A549 (cell line): ENCODE measurements at regions not wholly inside any gene's neighbourhood (a gene's known extent, or its start where the extent isn't known, plus 50 kb on each side); places are given as distances from the start of the nearest gene placed in this dataset.

Source experiments
- ATAC-seq, 2 experiments: fragments of 200-7000 bp in 1 of 2; fragments of >200 bp in 1 of 2; cut with Nextera tagmentation in 1 of 2; cut with Tn5 transposase in 1 of 2; 3 replicates each; pipeline versions ENCODE4 v1.8.0 to v1.9.1; 2018 to 2020; ENCODE audit warnings: mild to moderate bottlenecking in 1 of 2, moderate library complexity in 1 of 2
- CTCF ChIA-PET: fragments of 300-600 bp; sonication (Branson Sonifier 250); formaldehyde crosslinking; extraction: SDS; loops from one replicate; lab custom pipeline; 2021; ENCODE audit warnings: antibody characterized with exemption, inconsistent platforms; lab: Yijun Ruan, JAX
- POLR2A ChIA-PET: fragments of 350-600 bp; formaldehyde crosslinking; extraction: SDS; loops from one replicate; lab custom pipeline; 2021; ENCODE audit warnings: antibody characterized with exemption, inconsistent platforms; lab: Yijun Ruan, JAX
- DNase-seq, 2 experiments: peaks; one replicate each; pipeline versions ENCODE4 v3.0.0 to v3.0.0-alpha.2; 2011 to 2016; ENCODE audit warnings: low read depth in 1 of 2, low spot score in 1 of 2
- FAIRE-seq: peaks from 2 replicates; lab custom pipeline; 2011; peaks lifted over from hg19 to GRCh38; lab: Jason Lieb, UNC
- H3K27ac ChIP-seq, 2 experiments: fragments of >200 bp; sonication (Bioruptor Twin); formaldehyde crosslinking; 3 replicates each; pipeline ENCODE4 v1.5.1; 2016 to 2017
- H3K4me1 ChIP-seq: fragments of >200 bp; sonication (Bioruptor Twin); formaldehyde crosslinking; 3 replicates; pipeline ENCODE4 v1.6.1; 2016
- H3K4me2 ChIP-seq: fragments of >200 bp; sonication (Bioruptor Twin); formaldehyde crosslinking; 3 replicates; pipeline ENCODE4 v1.6.1; 2016
- H3K4me3 ChIP-seq: fragments of >200 bp; sonication (Bioruptor Twin); formaldehyde crosslinking; 3 replicates; pipeline ENCODE4 v1.5.1; 2016
- H3K9me3 ChIP-seq: fragments of >200 bp; sonication (Bioruptor Twin); formaldehyde crosslinking; 3 replicates; pipeline ENCODE4 v1.6.1; 2016
- ATOH8 ChIP-seq: fragments of 250-450 bp; sonication (Bioruptor Pico); IDR thresholded peaks from 2 replicates; pipeline ENCODE4 v1.5.0; 2020; ENCODE audit warnings: low read depth, mild to moderate bottlenecking, moderate library complexity
- CBX2 ChIP-seq: fragments of 200-600 bp; sonication (generic); IDR thresholded peaks from 2 replicates; pipeline ENCODE4 v1.6.1; 2016; ENCODE audit warnings: low read depth, mild to moderate bottlenecking, borderline replicate concordance
- CEBPB ChIP-seq, 2 experiments: fragments of >200 bp in 1 of 2; sonication (Bioruptor Twin) in 1 of 2; formaldehyde crosslinking in 1 of 2; IDR thresholded peaks; 2 replicates each; pipeline ENCODE4 v1.6.1; 2012 to 2016
- E2F6 ChIP-seq: IDR thresholded peaks from 2 replicates; pipeline ENCODE4 v1.6.1; 2012; ENCODE audit warnings: low read depth, borderline replicate concordance
- EHMT2 ChIP-seq: fragments of 200-600 bp; sonication (generic); IDR thresholded peaks from 2 replicates; pipeline ENCODE4 v1.6.1; 2016; ENCODE audit warnings: antibody characterized with exemption, low read depth, mild to moderate bottlenecking, moderate library complexity
- EP300 ChIP-seq, 2 experiments: fragments of >200 bp; sonication (Bioruptor Twin); formaldehyde crosslinking; IDR thresholded peaks; 2 replicates in 1 of 2; 3 replicates in 1 of 2; pipeline ENCODE4 v1.6.1; 2016 to 2017
- ESRRA ChIP-seq: fragments of 150-350 bp; IDR thresholded peaks from 2 replicates; pipeline ENCODE4 v1.6.1; 2014; ENCODE audit warnings: mild to moderate bottlenecking, low read length, borderline replicate concordance
- FOXS1 ChIP-seq: fragments of 250-450 bp; sonication (Bioruptor Pico); IDR thresholded peaks from 2 replicates; pipeline ENCODE4 v1.5.0; 2020; ENCODE audit warnings: mild to moderate bottlenecking, moderate library complexity
- HMGXB4 ChIP-seq: fragments of 250-450 bp; sonication (Bioruptor Pico); IDR thresholded peaks from 2 replicates; pipeline ENCODE4 v1.5.0; 2021; ENCODE audit warnings: mild to moderate bottlenecking, moderate library complexity, borderline replicate concordance
- HOXB5 ChIP-seq: fragments of 250-450 bp; sonication (Bioruptor Pico); IDR thresholded peaks from 2 replicates; pipeline ENCODE4 v1.5.0; 2020; ENCODE audit warnings: mild to moderate bottlenecking, moderate library complexity
- JUN ChIP-seq, 2 experiments: fragments of >200 bp; sonication (Bioruptor Twin); formaldehyde crosslinking; IDR thresholded peaks; 2 replicates in 1 of 2; 3 replicates in 1 of 2; pipeline ENCODE4 v1.6.1; 2016 to 2017
- KDM1A ChIP-seq: fragments of 200-600 bp; sonication (generic); IDR thresholded peaks from 2 replicates; pipeline ENCODE4 v1.6.1; 2016; ENCODE audit warnings: low read depth, mild to moderate bottlenecking
- KDM5A ChIP-seq: fragments of 200-600 bp; sonication (generic); IDR thresholded peaks from 2 replicates; pipeline ENCODE4 v1.6.1; 2016; ENCODE audit warnings: antibody characterized with exemption, mild to moderate bottlenecking
- PBX3 ChIP-seq: IDR thresholded peaks from 2 replicates; pipeline ENCODE4 v1.6.1; 2012
- ZC3H11A ChIP-seq: fragments of 450-650 bp; IDR thresholded peaks from 2 replicates; pipeline ENCODE4 v1.6.1; 2014; ENCODE audit warnings: antibody characterized with exemption, mild to moderate bottlenecking
- WGBS: methylation state at CpG from one replicate; pipeline ENCODE4 v1.1.6; 2017; ENCODE audit errors: missing lambda C conversion rate; 5-methylcytosine and 5-hydroxymethylcytosine counted together

GRCh38 chr15:47944637-47945288 lies 176.0 kb upstream of the SLC24A5 start:
- ATAC-seq (no peak), DNase-seq (no peak), FAIRE-seq (no peak)
- no peak overlapping the region for H3K4me3 ChIP-seq
- H3K9me3 ChIP-seq, result no peaks in the 10 kb centered on the region
- no peak overlapping the region for H3K27ac ChIP-seq
- CTCF ChIA-PET, result no interaction called here
- 2% methylated on average over 5 of the region's 5 CpGs for WGBS
- H3K4me2 ChIP-seq, result no peak overlapping the region
- no peak for TF ChIP-seq KDM1A
- no peak for TF ChIP-seq CBX2
- no peak for TF ChIP-seq CEBPB (IDR thresholded peaks at IDR 0.05)
- no peak for TF ChIP-seq HOXB5
- no peak for TF ChIP-seq ESRRA
- H3K4me1 ChIP-seq, result no peaks in the 10 kb centered on the region
- POLR2A ChIA-PET, result no interaction called here

- no peaks in the 10 kb centered on the region for H3K4me1 ChIP-seq
- H3K4me2 ChIP-seq, result no peak overlapping the region
- H3K4me3 ChIP-seq, result no peak overlapping the region
- H3K9me3 ChIP-seq, result no peaks in the 10 kb centered on the region
- no peak overlapping the region for H3K27ac ChIP-seq
- no peak for ATAC-seq
- CTCF ChIA-PET, result interaction anchor here (0.6 kb wide), 1 partner anchor 10 kb away, joined by 3 read pairs; no protein-coding TSS in a partner anchor
- TF ChIP-seq EP300 (IDR thresholded peaks at IDR 0.05) (no peak), EHMT2 (no peak)
- TF ChIP-seq, all 56 proteins: peak for 0
- POLR2A ChIA-PET, result no interaction called here
- FAIRE-seq, result no peak
- WGBS, result 0% methylated on average over 6 of the region's 6 CpGs
- no peak for DNase-seq
Observed at GRCh38 chr15:47945872-47946650, 174.7 kb upstream of the SLC24A5 start.

- Histone ChIP-seq H3K27ac (no peak overlapping the region), H3K4me1 (no peaks in the 10 kb centered on the region), H3K4me3 (no peak overlapping the region), H3K4me2 (no peak overlapping the region), H3K9me3 (no peaks in the 10 kb centered on the region)
- DNase-seq (no peak), FAIRE-seq (no peak), ATAC-seq (no peak)
- CTCF ChIA-PET, result no interaction called here
- WGBS, result 59% methylated on average over 4 of the region's 4 CpGs
- POLR2A ChIA-PET, result no interaction called here
- TF ChIP-seq PBX3, result no peak
- no peak for TF ChIP-seq E2F6
- TF ChIP-seq HOXB5, result no peak
- TF ChIP-seq ZC3H11A, result no peak
- TF ChIP-seq ESRRA, result no peak
- TF ChIP-seq FOXS1, result no peak
- no peak for TF ChIP-seq HMGXB4 (CRISPR knock-in tag)
- no peak for TF ChIP-seq JUN (IDR thresholded peaks at IDR 0.05)
- TF ChIP-seq EHMT2, result no peak
- TF ChIP-seq ATOH8 (CRISPR knock-in tag), result no peak
- TF ChIP-seq CBX2, result no peak
- no peak for TF ChIP-seq KDM5A
Observed at GRCh38 chr15:47949815-47950214, 171.0 kb upstream of the SLC24A5 start.
